ENCODE measurements at regions not wholly inside any gene's neighbourhood (a gene's known extent, or its start where the extent isn't known, plus 50 kb on each side); places are given as distances from the start of the nearest gene placed in this dataset.

DNA sequence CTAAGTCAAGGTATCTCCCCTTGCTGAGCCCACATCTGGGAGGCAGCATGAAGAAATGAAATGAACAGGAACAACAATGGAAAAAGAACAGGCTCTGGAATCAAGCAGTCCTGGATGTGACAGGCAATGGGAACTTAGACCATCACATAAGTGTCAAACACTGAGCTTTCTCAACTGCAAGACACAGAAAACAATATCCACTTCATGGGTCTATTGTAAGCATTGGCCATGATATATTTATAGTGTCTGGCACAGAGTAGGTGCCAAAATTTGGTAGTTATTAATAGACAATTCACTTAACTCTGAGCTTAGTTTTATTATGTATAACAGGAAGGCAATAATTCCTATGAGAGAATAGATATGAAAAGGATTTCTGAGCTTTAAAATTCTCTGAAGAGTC, 64.1 kb upstream of the ATP1B1 start:
- TF ChIP-seq POLR2A (IDR thresholded peaks at IDR 0.05), result no peak
- TF ChIP-seq, protein P1, sequence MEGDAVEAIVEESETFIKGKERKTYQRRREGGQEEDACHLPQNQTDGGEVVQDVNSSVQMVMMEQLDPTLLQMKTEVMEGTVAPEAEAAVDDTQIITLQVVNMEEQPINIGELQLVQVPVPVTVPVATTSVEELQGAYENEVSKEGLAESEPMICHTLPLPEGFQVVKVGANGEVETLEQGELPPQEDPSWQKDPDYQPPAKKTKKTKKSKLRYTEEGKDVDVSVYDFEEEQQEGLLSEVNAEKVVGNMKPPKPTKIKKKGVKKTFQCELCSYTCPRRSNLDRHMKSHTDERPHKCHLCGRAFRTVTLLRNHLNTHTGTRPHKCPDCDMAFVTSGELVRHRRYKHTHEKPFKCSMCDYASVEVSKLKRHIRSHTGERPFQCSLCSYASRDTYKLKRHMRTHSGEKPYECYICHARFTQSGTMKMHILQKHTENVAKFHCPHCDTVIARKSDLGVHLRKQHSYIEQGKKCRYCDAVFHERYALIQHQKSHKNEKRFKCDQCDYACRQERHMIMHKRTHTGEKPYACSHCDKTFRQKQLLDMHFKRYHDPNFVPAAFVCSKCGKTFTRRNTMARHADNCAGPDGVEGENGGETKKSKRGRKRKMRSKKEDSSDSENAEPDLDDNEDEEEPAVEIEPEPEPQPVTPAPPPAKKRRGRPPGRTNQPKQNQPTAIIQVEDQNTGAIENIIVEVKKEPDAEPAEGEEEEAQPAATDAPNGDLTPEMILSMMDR (IDR thresholded peaks at IDR 0.05), result no peak
- intact Hi-C loops (cut with DNase I), result no loop called here
- H3K27me3 ChIP-seq, result no peaks in the 10 kb centered on the region
- no peaks in the 10 kb centered on the region for H3K9me3 ChIP-seq
- H3K36me3 ChIP-seq, result no peaks in the 10 kb centered on the region
- DNase-seq, result no peak
- H3K4me3 ChIP-seq (replicated peaks in 1 of 3), result no peak overlapping the region
- no peaks in the 10 kb centered on the region for H3K4me1 ChIP-seq
- no peak overlapping the region for H3K27ac ChIP-seq

DNA sequence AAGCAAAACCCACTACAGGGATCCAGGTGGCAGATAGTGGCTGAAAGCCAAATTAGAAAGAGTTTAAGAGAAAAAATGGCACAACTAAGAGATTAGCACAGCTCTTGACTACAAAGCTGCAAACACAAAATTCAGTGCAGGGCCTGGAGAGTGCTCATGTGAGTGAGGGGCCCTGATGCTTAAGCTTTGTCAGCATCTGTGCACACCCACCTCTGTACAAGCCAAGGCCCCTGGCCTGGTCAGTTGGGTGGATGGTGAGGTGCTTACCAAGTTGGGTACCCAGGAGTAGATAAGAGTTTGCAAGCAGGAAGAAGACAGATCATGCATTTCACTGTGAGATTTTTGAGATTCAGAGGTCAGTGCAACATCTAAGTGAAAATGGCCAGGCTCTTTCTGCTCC, 62.7 kb upstream of the ATP1B1 start:
- intact Hi-C loops (cut with DNase I), result no loop called here
- H3K4me1 ChIP-seq, result no peaks in the 10 kb centered on the region
- H3K4me3 ChIP-seq (replicated peaks in 1 of 3), result no peak overlapping the region
- DNase-seq, result no peak
- H3K27ac ChIP-seq, result no peak overlapping the region
- no peak for TF ChIP-seq POLR2A (IDR thresholded peaks at IDR 0.05)
- TF ChIP-seq, protein P1 (IDR thresholded peaks at IDR 0.05), result no peak
- no peaks in the 10 kb centered on the region for H3K36me3 ChIP-seq
- H3K27me3 ChIP-seq, result no peaks in the 10 kb centered on the region
- no peaks in the 10 kb centered on the region for H3K9me3 ChIP-seq

DNA sequence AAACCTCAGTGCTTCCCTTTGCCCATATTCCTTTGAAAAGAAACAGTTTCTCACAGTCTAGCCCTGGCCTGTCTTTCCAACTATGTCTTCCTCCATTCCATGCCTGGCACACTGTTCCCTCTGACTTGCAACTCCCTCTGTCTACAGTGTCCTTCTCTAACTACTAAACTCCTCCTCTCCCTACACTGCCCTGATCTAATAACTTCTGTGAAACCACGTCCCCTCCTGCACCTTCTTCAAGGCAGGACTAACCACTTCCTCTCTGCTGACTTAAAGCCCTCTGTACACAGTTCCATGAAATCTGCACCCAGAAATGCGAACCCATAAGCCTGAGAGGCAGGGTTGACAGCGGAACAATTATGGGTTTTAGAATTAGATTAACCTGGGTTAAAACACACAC, 62.2 kb upstream of the ATP1B1 start:
- Histone ChIP-seq H3K27me3 (no peaks in the 10 kb centered on the region), H3K27ac (no peak overlapping the region), H3K4me3 (replicated peaks in 1 of 3) (no peak overlapping the region), H3K36me3 (no peaks in the 10 kb centered on the region), H3K4me1 (peaks cover 0 to 3% of the 10 kb centered on the region in 2 donors), H3K9me3 (no peaks in the 10 kb centered on the region)
- WGBS, 2 donors, result 73 to 90% methylated on average over 3 of the region's 3 CpGs
- DNase-seq, result no peak
- TF ChIP-seq, protein P1 (IDR thresholded peaks at IDR 0.05), result no peak
- TF ChIP-seq POLR2A (IDR thresholded peaks at IDR 0.05), result no peak
- intact Hi-C loops (cut with DNase I), result no loop called here

DNA sequence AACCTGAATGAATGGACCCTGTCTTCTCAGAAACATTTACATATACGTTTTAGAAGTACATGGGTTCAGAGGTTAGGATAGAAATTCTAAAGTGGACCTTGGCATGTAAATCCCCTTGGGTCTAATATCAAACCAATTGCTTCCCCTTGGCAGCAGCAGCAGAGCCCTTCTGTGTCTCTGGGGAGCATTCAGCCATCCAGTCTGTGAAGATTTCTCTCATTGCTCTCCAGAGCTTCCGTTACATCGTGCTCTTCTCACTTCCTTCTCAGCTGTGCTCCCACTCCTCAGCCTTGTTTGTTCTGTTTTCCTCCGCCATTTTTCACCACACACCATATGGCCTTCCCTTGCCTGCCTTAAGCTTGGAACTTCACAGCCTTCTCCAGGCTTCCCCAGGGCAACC, 61.5 kb upstream of the ATP1B1 start:
- WGBS, 2 donors, result 63 to 73% methylated on average over 4 of the region's 4 CpGs
- DNase-seq, result no peak
- Histone ChIP-seq H3K36me3 (no peaks in the 10 kb centered on the region), H3K4me3 (replicated peaks in 1 of 3) (no peak overlapping the region), H3K27ac (no peak overlapping the region), H3K9me3 (no peaks in the 10 kb centered on the region), H3K27me3 (no peaks in the 10 kb centered on the region), H3K4me1 (peaks cover 0 to 9% of the 10 kb centered on the region in 2 donors)
- TF ChIP-seq POLR2A (IDR thresholded peaks at IDR 0.05), result no peak
- TF ChIP-seq, protein P1 (IDR thresholded peaks at IDR 0.05), result no peak
- intact Hi-C loops (cut with DNase I), result no loop called here

DNA sequence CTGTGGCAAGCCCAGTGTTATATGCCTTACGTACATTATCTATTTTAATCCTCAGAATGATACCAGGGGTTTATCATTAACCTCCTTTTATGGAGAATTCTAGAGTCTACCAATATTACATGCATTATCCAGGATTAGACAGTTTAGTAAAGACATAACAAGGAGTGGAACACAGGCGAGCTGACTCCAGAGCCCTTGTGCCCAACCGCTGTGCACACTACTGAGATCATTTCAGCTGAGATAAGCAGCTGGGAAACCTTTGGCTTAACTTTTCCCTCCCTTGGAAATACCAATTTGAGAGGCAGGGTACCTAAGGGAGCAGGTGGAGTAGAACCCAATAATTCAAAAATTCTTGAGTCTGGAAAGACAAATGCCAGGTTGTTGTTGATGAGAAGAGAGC, 59.8 kb upstream of the ATP1B1 start:
- H3K9me3 ChIP-seq, result no peaks in the 10 kb centered on the region
- H3K4me1 ChIP-seq, result peaks cover 0 to 9% of the 10 kb centered on the region in 2 donors
- 94 to 99% methylated on average over 3 of the region's 3 CpGs for WGBS, 2 donors
- H3K4me3 ChIP-seq (replicated peaks in 1 of 3), result no peak overlapping the region
- H3K36me3 ChIP-seq, result no peaks in the 10 kb centered on the region
- H3K27ac ChIP-seq, result no peak overlapping the region
- no peak for DNase-seq
- intact Hi-C loops (cut with DNase I), result no loop called here
- H3K27me3 ChIP-seq, result no peaks in the 10 kb centered on the region
- TF ChIP-seq POLR2A (IDR thresholded peaks at IDR 0.05), result no peak
- TF ChIP-seq, protein P1 (IDR thresholded peaks at IDR 0.05), result no peak
